ENCODE measurements at regions not wholly inside any gene's neighbourhood (a gene's known extent, or its start where the extent isn't known, plus 50 kb on each side); places are given as distances from the start of the nearest gene placed in this dataset.

GRCh38 chrX:34562006-34562405, 95.1 kb downstream of the TMEM47 start:
- no peak for TF ChIP-seq EZH2 (IDR thresholded peaks at IDR 0.05; ENCODE audit: borderline replicate concordance, insufficient read depth, low read depth, low read length, poor library complexity, severe bottlenecking)
- TF ChIP-seq, protein P1, sequence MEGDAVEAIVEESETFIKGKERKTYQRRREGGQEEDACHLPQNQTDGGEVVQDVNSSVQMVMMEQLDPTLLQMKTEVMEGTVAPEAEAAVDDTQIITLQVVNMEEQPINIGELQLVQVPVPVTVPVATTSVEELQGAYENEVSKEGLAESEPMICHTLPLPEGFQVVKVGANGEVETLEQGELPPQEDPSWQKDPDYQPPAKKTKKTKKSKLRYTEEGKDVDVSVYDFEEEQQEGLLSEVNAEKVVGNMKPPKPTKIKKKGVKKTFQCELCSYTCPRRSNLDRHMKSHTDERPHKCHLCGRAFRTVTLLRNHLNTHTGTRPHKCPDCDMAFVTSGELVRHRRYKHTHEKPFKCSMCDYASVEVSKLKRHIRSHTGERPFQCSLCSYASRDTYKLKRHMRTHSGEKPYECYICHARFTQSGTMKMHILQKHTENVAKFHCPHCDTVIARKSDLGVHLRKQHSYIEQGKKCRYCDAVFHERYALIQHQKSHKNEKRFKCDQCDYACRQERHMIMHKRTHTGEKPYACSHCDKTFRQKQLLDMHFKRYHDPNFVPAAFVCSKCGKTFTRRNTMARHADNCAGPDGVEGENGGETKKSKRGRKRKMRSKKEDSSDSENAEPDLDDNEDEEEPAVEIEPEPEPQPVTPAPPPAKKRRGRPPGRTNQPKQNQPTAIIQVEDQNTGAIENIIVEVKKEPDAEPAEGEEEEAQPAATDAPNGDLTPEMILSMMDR (IDR thresholded peaks at IDR 0.05): no peak
